G401 (cell line): ENCODE measurements at regions not wholly inside any gene's neighbourhood (a gene's known extent, or its start where the extent isn't known, plus 50 kb on each side); places are given as distances from the start of the nearest gene placed in this dataset.
"Not testable (repeated sequence)": the region's sequence is repeated elsewhere in the genome, so short reads cannot be mapped to it uniquely, and the experiment has no call there.

Experiments used
- DNase-seq: peaks from one replicate; pipeline ENCODE4 v3.0.0-alpha.2; 2015; ENCODE audit warnings: low spot score
- in situ Hi-C: cut with HindIII; loops from 2 replicates; pipeline ENCODE4 v1.10.0; 2016; ENCODE audit warnings: low sequenced_read_pairs, mixed read lengths

GRCh38 chr9:81313877-81314276, 375.5 kb downstream of the TLE1 start:
- in situ Hi-C loops: no loop called here
- DNase-seq: no peak

- in situ Hi-C loops: no loop called here
- DNase-seq: no peak
Observed at GRCh38 chr9:81312346-81312745, 377.0 kb downstream of the TLE1 start.

GRCh38 chr9:81308404-81308803, 380.9 kb downstream of the TLE1 start:
- in situ Hi-C loops: no loop called here
- DNase-seq: no peak

- DNase-seq: not testable (repeated sequence)
Observed at GRCh38 chr9:81307791-81308190, 381.6 kb downstream of the TLE1 start.

GRCh38 chr9:81305561-81306182, 383.7 kb downstream of the TLE1 start:
- in situ Hi-C loops: no loop called here
- no peak for DNase-seq

More at GRCh38 chr9:81307791-81308190, 381.6 kb downstream of the TLE1 start:
- in situ Hi-C loops: not testable (repeated sequence)

GRCh38 chr9:81303658-81304057, 385.7 kb downstream of the TLE1 start:
- in situ Hi-C loops: no loop called here
- no peak for DNase-seq

GRCh38 chr9:81293651-81294050, 395.7 kb downstream of the TLE1 start:
- in situ Hi-C loops: no loop called here
- no peak for DNase-seq

- no peak for DNase-seq
- in situ Hi-C loops: no loop called here
Observed at GRCh38 chr9:81292056-81292805, 397.1 kb downstream of the TLE1 start.

GRCh38 chr9:81289622-81290021, 399.7 kb downstream of the TLE1 start:
- no peak for DNase-seq
- in situ Hi-C loops: no loop called here

- in situ Hi-C loops: no loop called here
- DNase-seq: no peak
Observed at GRCh38 chr9:81268048-81268447, 421.3 kb downstream of the TLE1 start.

- no peak for DNase-seq
- in situ Hi-C loops: no loop called here
Observed at GRCh38 chr9:81266674-81267073, 422.7 kb downstream of the TLE1 start.

GRCh38 chr9:81266086-81266485, 423.3 kb downstream of the TLE1 start:
- DNase-seq: no peak
- in situ Hi-C loops: no loop called here

- in situ Hi-C loops: no loop called here
- DNase-seq: peak; percentile 79
Observed at GRCh38 chr9:81264516-81264915, 424.8 kb downstream of the TLE1 start.

GRCh38 chr9:81259896-81260295, 429.5 kb downstream of the TLE1 start:
- DNase-seq: no peak
- in situ Hi-C loops: no loop called here

- in situ Hi-C loops: no loop called here
- no peak for DNase-seq
Observed at GRCh38 chr9:81256368-81256767, 433.0 kb downstream of the TLE1 start.

GRCh38 chr9:81250606-81251005, 438.7 kb downstream of the TLE1 start:
- no peak for DNase-seq
- in situ Hi-C loops: no loop called here

GRCh38 chr9:81250041-81250440, 439.3 kb downstream of the TLE1 start:
- in situ Hi-C loops: no loop called here
- DNase-seq: no peak

- in situ Hi-C loops: no loop called here
- no peak for DNase-seq
Observed at GRCh38 chr9:81245254-81245956, 443.9 kb downstream of the TLE1 start.

GRCh38 chr9:81244631-81245030, 444.7 kb downstream of the TLE1 start:
- in situ Hi-C loops: no loop called here
- no peak for DNase-seq

- in situ Hi-C loops: no loop called here
- DNase-seq: no peak
Observed at GRCh38 chr9:81242866-81243265, 446.5 kb downstream of the TLE1 start.
